ENCODE measurements at regions not wholly inside any gene's neighbourhood (a gene's known extent, or its start where the extent isn't known, plus 50 kb on each side); places are given as distances from the start of the nearest gene placed in this dataset.

GRCh38 chr16:72295914-72296313, 124.0 kb upstream of the PMFBP1 start:
- intact Hi-C loops (cut with DNase I, micrococcal nuclease), result no loop called here
- no peak for DNase-seq
- Histone ChIP-seq H3K36me3 (ENCODE audit: low read depth) (no peaks in the 10 kb centered on the region), H3K4me1 (ENCODE audit: low read depth) (peaks cover 4% of the 10 kb centered on the region), H3K4me3 (no peak overlapping the region), H3K9me3 (no peaks in the 10 kb centered on the region)
- ATAC-seq, result no peak
- TF ChIP-seq CTCF (IDR thresholded peaks at IDR 0.05), result no peak

- no peaks in the 10 kb centered on the region for H3K36me3 ChIP-seq (ENCODE audit: low read depth)
- TF ChIP-seq CTCF (IDR thresholded peaks at IDR 0.05), result no peak
- peaks cover 4% of the 10 kb centered on the region for H3K4me1 ChIP-seq (ENCODE audit: low read depth)
- ATAC-seq (peak; percentile 95), DNase-seq (no peak)
- no peaks in the 10 kb centered on the region for H3K9me3 ChIP-seq
- H3K4me3 ChIP-seq, result no peak overlapping the region
- intact Hi-C loops (cut with DNase I, micrococcal nuclease), result no loop called here
Measured at GRCh38 chr16:72291531-72291981, 119.6 kb upstream of the PMFBP1 start.

- Histone ChIP-seq H3K4me1 (ENCODE audit: low read depth) (peaks cover 4% of the 10 kb centered on the region), H3K36me3 (ENCODE audit: low read depth) (no peaks in the 10 kb centered on the region), H3K4me3 (no peak overlapping the region), H3K9me3 (no peaks in the 10 kb centered on the region)
- intact Hi-C loops (cut with DNase I, micrococcal nuclease), result no loop called here
- TF ChIP-seq CTCF (IDR thresholded peaks at IDR 0.05), result no peak
- no peak for DNase-seq
- ATAC-seq, result no peak
Measured at GRCh38 chr16:72291121-72291520, 119.2 kb upstream of the PMFBP1 start.

DNA sequence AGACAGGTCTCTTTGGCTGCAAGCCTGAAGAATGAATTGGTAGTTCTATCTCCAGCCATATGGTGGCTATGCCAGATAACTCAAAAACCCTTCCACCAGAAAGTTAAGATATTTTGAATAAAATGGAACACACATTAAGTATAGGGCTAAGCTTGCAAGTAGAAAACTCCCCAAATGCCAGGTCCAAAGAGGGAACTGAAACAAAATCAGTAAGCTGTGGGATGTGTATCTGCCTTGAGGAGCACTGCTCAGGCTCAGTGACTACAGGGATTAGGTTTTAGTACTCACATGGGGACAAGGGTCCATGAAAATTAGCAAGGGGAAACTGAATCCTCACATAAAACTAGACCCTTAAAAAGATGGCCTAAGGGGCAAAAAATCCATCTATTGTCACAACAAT, 115.7 kb upstream of the PMFBP1 start:
- H3K9me3 ChIP-seq, result no peaks in the 10 kb centered on the region
- H3K36me3 ChIP-seq (ENCODE audit: low read depth), result no peaks in the 10 kb centered on the region
- DNase-seq (no peak), ATAC-seq (no peak)
- peaks cover 4% of the 10 kb centered on the region for H3K4me1 ChIP-seq (ENCODE audit: low read depth)
- H3K4me3 ChIP-seq, result no peak overlapping the region
- no peak for TF ChIP-seq CTCF (IDR thresholded peaks at IDR 0.05)
- intact Hi-C loops (cut with DNase I, micrococcal nuclease), result no loop called here

- intact Hi-C loops (cut with DNase I, micrococcal nuclease), result no loop called here
- no peak for ATAC-seq
- no peak for DNase-seq
- no peaks in the 10 kb centered on the region for H3K9me3 ChIP-seq
- H3K36me3 ChIP-seq (ENCODE audit: low read depth), result no peaks in the 10 kb centered on the region
- H3K4me1 ChIP-seq (ENCODE audit: low read depth), result peaks cover 4% of the 10 kb centered on the region
- TF ChIP-seq CTCF (IDR thresholded peaks at IDR 0.05), result no peak
- no peak overlapping the region for H3K4me3 ChIP-seq
Measured at GRCh38 chr16:72286936-72287620, 115.1 kb upstream of the PMFBP1 start.

DNA sequence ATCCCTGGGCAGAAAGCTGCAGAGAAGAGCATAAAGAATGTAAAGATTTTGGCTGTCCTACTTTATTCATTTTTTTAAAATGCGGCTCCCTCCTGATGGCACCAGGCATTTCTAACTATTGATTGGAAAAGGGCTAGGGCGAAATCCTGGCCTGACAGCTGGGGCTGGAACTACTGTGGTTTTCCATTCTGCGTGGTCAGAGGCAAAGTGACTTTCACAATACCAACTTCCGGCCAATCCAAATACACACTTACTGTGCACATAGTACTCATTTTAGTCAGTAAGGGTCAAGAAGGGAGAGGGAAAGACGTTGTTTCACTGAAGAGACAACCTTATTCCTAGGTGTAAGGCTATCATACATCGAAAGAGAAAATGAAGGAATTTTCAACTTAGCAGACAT, 113.8 kb upstream of the PMFBP1 start:
- H3K4me3 ChIP-seq, result no peak overlapping the region
- no peak for TF ChIP-seq CTCF (IDR thresholded peaks at IDR 0.05)
- H3K9me3 ChIP-seq, result no peaks in the 10 kb centered on the region
- ATAC-seq, result no peak
- H3K4me1 ChIP-seq (ENCODE audit: low read depth), result no peaks in the 10 kb centered on the region
- DNase-seq, result no peak
- intact Hi-C loops (cut with DNase I, micrococcal nuclease), result no loop called here
- no peaks in the 10 kb centered on the region for H3K36me3 ChIP-seq (ENCODE audit: low read depth)
